ENCODE measurements at regions not wholly inside any gene's neighbourhood (a gene's known extent, or its start where the extent isn't known, plus 50 kb on each side); places are given as distances from the start of the nearest gene placed in this dataset.
A peak's percentile ranks its signal among the peaks of the same experiment; 100 is the strongest.
"Not testable (repeated sequence)": the region's sequence is repeated elsewhere in the genome, so short reads cannot be mapped to it uniquely, and the experiment has no call there.

DNA sequence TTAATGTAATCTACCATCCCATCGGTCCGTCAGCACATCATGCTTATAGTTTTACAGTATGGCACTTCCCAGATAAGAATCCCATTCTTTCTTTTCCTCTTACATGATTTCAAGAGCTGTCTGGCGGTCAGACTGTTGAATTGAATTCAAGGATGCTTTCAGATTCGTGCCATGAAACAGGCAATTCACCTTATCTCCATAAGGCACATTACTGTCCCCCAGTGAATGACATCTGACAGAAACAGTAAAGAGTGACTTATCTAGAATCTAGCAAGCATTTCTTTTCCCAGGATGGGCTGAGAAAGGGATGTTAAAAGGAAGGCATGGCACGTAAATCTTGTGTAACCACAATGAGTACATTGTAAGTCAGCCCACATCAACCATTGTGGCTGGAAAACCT, 61.1 kb upstream of the SEM1 start:
- DNase-seq = no peak

DNA sequence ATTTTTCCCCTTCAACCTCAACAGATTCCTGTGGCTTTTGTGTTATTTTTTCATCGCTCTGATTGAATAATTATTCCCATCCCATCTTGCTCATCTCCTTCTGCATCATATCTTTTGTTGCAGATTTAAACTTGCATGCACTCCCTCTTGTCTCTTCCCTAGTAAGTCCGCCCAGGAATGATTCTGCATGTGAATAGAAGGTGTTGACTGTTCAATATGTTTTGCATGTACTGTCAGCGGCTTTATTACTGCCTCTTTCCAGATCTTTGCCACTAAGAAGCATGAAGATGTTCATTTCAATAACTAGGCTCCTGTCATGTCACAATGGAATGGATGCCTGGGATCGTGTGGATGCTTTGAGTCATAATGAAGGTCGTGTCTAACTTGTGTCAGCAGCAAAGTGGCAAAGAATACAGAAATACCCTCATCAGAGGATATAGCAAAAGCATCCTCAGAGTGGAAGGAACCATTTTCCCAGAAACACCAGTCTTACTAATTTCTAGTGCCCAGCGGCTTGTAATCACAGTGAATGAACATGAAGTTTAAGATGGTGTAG, 62.6 kb upstream of the SEM1 start:
- no peak for DNase-seq

DNA sequence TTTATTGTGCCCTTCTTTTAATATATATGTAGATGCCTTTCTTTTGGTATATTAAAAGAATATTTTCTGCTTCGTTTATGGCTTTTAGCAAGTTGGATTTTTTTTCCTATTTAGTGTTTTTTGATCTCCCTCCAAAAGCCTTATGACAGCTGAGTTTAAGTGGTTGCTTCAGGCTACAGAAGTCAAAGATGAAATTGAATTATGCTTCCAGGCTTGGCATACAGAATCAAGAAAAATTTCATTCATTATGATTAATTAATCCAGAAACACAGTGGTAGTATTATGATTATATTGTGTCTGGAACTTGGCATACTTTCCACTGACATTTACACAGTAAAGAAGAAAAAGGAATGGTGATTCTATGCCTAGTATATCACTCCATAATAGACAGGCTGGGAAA, 63.8 kb upstream of the SEM1 start:
- no peak for DNase-seq

GRCh38 chr7:96774358-96774757, 64.7 kb upstream of the SEM1 start:
- DNase-seq = no peak

DNA sequence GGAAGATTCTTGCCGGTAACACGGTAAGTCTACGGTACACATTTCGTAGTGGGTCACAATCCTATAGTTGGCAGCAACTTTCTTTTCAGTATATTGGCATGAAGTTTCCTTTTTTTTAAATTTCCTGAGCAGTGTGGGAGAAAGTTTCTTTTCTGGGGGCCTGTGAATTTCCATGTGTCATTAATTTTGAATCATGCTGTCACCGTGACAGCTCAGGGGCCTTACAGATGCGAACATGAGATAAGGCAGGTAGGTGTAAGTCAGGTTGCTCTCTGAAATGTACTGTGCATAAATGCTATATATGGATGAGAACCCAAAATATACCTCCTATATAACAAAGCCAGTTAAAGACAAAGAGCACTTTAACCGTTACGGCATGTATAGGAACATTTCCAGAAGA, 65.4 kb upstream of the SEM1 start:
- no peak for DNase-seq

- peak; percentile 45 for DNase-seq
Measured at GRCh38 chr7:96778263-96778662, 68.6 kb upstream of the SEM1 start.

GRCh38 chr7:96781919-96782318, 72.3 kb upstream of the SEM1 start:
- DNase-seq = no peak

GRCh38 chr7:96782686-96783298, 73.1 kb upstream of the SEM1 start:
- DNase-seq = not testable (repeated sequence)

DNA sequence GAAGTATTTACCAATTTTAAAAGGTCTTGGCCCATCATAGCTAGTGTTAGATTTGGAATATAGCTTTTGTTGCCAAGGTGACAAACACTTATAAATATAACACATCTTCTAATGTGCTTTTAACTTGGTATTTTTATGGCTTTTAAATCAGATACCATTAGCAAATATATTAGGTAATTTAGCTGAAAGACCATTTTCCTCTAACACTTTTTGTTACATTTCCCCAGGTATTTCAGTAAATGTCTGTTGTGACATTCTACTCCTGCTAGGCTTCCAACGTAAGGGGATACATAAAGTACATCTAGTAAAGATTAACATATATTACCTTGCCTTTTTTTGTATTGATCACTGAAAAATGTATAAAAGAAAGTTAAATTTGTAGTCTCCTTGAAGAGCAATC, 75.0 kb upstream of the SEM1 start:
- DNase-seq = no peak

DNA sequence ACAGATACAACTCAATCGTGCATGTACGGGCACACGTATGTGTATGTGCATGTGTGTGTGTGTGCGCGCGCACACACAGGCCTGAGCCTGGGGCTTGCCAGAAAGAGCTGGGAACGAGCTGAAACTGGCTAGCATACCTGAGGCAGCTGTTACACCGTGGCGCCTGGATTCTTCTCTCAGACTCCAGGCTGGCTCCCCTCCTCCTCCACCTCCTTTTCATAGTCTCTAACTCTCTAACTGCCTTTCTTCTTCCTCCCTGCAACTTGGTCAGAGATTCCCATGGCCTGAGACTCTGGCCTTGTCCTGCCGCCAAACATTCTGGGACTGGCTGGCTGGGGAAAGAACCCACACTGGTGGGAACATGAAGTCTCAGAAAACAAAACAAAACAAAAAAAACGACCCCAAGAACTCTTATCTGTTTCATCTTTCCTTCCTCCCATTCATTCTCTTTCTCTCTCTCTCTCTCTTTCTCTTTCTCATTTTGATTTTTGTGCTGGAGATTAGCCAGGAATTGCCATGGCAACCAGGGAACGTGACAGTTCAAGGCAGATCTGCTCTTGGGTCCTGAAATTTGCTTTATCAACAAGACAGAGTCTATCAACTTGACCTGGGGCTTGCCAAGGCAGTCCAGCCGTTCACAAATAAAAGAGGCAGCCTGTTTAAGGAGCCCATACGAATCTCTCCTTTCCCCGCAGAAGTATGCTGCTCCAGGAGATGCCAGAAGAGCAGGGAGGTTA, 76.8 kb upstream of the SEM1 start:
- no peak for DNase-seq

DNA sequence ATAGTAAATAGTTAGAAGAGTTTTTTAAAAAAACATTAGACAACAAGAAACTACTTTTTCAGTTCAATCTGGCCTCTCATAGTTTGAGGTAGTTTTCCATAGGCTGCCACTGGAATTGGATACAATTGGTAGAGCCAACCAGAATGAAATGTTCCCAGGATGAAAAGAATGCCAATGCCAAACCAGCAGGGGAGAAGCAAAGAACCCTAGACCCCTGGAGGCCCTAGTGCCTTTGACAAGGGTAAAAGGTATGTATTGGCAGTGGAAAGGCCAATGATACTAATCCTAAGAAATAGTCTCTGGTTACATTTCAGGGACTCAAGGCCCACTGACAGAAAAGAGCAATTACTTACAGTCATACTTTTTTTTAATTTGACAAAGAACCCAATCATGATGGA, 77.4 kb upstream of the SEM1 start:
- no peak for DNase-seq

- no peak for DNase-seq
Measured at GRCh38 chr7:96789914-96790313, 80.3 kb upstream of the SEM1 start.

GRCh38 chr7:96792115-96792514, 82.5 kb upstream of the SEM1 start:
- no peak for DNase-seq

- no peak for DNase-seq
Measured at GRCh38 chr7:96794063-96794462, 84.4 kb upstream of the SEM1 start.

DNA sequence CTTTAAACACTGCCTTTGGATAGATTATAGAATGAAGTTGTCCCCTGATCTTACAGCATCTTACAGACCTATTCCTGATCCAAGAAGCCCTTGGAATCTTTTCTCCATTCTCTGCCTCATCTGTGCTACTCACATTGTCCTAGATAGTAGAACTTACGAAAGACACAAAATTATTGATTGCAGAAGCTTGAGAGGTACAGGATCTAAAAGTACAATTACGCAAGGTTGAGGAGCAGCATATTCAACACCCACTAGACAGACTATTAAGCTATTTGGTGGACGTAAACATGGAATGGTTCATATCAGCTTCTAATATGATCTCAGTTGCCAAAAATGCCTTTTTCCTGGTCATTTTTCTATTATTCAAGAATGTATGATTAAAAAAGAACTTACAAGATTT, 90.5 kb upstream of the SEM1 start:
- DNase-seq = no peak

GRCh38 chr7:96800824-96801223, 91.2 kb upstream of the SEM1 start:
- no peak for DNase-seq

GRCh38 chr7:96819111-96819700, 109.6 kb upstream of the SEM1 start:
- DNase-seq = no peak

- not testable (repeated sequence) for DNase-seq
Measured at GRCh38 chr7:96821131-96821530, 111.5 kb upstream of the SEM1 start.

DNA sequence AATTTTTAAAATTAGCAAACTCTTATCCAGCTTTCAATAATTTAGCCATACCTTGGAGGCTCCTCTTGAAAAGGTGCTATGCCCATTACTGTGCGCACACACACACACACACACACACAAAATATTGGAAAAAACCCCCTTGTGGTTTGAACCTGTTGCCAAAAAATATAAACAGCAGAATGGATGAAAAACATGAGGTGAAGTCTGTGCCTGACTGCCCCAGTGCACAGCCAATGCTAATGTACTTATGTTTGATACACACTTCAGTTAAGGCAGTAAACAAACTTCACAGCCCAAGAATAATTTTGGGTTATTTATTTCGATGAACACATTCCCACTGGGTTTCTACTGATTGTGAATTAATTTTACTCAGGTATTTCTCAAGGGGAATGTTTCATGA, 113.2 kb upstream of the SEM1 start:
- DNase-seq = peak; percentile 1

GRCh38 chr7:96823274-96823673, 113.6 kb upstream of the SEM1 start:
- DNase-seq = no peak

DNA sequence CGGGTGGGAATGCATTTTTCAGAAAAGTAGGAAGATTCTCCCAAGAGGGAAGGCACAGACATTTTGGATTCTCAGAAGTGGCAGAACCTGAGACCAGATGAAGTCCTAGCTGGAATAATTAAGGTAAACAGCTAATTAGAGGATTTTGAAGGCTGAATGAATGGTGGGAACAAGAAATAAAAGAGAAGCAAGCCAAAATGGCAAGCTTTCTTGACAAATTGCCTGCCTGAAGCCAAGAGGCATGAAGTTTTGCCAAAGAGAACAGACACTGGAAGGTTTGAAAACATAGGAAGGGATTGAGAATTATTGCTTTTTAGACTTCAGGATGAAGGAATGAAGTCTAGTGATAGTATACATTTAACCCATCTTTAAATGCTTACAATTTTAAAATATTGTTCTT, 115.0 kb upstream of the SEM1 start:
- no peak for DNase-seq

DNA sequence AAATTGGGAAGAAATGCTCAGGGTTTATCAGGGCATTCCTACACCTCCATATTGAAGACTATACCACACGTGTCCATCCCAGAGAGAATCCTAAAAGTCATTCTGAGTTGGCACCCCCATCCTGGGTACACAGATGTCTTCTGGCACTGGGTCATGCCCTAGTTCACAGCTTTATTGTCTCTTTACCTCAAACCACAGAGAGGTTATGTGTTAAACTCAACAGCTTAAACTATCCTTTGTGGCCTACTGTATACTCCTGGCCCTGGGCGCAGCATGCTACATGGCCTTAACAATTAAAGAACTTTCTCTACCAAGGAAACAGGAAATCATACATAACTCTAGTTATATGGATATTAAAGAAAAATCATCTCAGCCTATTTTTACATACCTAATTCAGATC, 115.6 kb upstream of the SEM1 start:
- no peak for DNase-seq

DNA sequence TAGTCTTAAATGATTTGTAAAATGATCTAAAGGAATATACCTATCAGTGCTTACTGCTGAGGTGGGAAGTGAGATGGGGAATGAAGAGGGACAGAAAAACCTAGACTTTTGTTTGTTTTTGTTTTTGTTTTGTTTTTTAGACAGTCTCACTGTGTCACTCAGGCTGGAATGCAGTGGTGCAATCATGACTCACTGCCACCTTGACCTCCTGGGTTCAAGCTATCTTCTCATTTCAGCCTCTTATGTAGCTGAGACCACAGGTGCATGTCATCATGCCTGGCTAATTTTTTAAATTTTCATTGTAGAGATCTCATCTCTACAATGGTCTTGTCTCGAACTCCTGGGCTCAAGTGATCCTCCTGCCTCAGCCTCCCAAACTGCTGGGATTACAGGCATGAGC, 116.4 kb upstream of the SEM1 start:
- DNase-seq = no peak

DNA sequence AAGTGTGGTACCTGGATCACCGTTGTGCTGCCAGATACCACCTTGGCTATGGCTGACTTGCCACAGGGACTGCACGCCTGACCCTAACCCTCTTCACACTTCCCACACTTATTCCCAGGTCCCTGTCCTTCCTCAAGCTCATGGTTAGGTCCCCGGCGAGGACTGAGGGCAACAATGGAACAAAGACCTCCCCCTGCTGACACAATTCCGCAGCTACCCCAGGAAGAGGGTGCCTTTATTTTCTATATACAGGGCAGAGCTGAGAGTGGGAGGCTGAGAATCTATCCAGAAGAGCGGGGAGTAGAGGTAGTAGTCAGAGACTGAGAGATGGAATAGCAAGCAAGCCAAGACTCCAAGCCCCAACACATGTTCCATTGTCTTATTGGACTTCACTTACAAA, 118.1 kb upstream of the SEM1 start:
- no peak for DNase-seq

Data from NCI-H82 (cell line).